HEK293T (cell line): ENCODE measurements at regions not wholly inside any gene's neighbourhood (a gene's known extent, or its start where the extent isn't known, plus 50 kb on each side); places are given as distances from the start of the nearest gene placed in this dataset.
"Not testable (repeated sequence)": the region's sequence is repeated elsewhere in the genome, so short reads cannot be mapped to it uniquely, and the experiment has no call there.

ENCODE experiments used
- CTCF ChIA-PET: fragments of 350-600 bp; formaldehyde crosslinking; extraction: SDS; loops from one replicate; lab custom pipeline; 2021; ENCODE audit warnings: antibody characterized with exemption, inconsistent platforms; lab: Yijun Ruan, JAX
- POLR2A ChIA-PET: fragments of 350-600 bp; formaldehyde crosslinking; extraction: SDS; loops from one replicate; lab custom pipeline; 2020; ENCODE audit warnings: antibody characterized with exemption, inconsistent platforms; lab: Yijun Ruan, JAX
- DNase-seq: peaks from one replicate; pipeline ENCODE4 v3.0.0; 2012; ENCODE audit warnings: mixed read lengths; ENCODE audit errors: extremely low spot score
- ARNT ChIP-seq: fragments of 450-650 bp; IDR thresholded peaks from 2 replicates; pipeline ENCODE4 v1.6.1; 2017; ENCODE audit warnings: mild to moderate bottlenecking
- BHLHE40 ChIP-seq: fragments of 450-650 bp; IDR thresholded peaks from 2 replicates; pipeline ENCODE4 v1.6.1; 2016; ENCODE audit warnings: mild to moderate bottlenecking, moderate library complexity, borderline replicate concordance
- CTBP1 ChIP-seq: fragments of 450-650 bp; IDR thresholded peaks from 2 replicates; pipeline ENCODE4 v1.6.1; 2016; ENCODE audit warnings: borderline replicate concordance
- ELF4 ChIP-seq: fragments of 450-650 bp; IDR thresholded peaks from 2 replicates; pipeline ENCODE4 v1.6.1; 2017; ENCODE audit warnings: antibody characterized with exemption
- FOXA1 ChIP-seq: fragments of 450-650 bp; IDR thresholded peaks from 2 replicates; pipeline ENCODE4 v1.6.1; 2016; ENCODE audit warnings: mild to moderate bottlenecking
- FOXK2 ChIP-seq: fragments of 450-650 bp; IDR thresholded peaks from 2 replicates; pipeline ENCODE4 v1.6.1; 2016; ENCODE audit warnings: mild to moderate bottlenecking
- FOXM1 ChIP-seq: fragments of 450-650 bp; IDR thresholded peaks from 2 replicates; pipeline ENCODE4 v1.6.1; 2017; ENCODE audit warnings: mild to moderate bottlenecking, borderline replicate concordance
- HDGF ChIP-seq: fragments of 450-650 bp; IDR thresholded peaks from 2 replicates; pipeline ENCODE4 v1.6.1; 2017; ENCODE audit warnings: antibody characterized with exemption, borderline replicate concordance
- L3MBTL2 ChIP-seq: fragments of 450-650 bp; conservative IDR thresholded peaks from 2 replicates; pipeline ENCODE4 v1.6.1; 2016; ENCODE audit warnings: mild to moderate bottlenecking
- LEF1 ChIP-seq: fragments of 450-650 bp; IDR thresholded peaks from 2 replicates; pipeline ENCODE4 v1.6.1; 2017; ENCODE audit warnings: mild to moderate bottlenecking, borderline replicate concordance
- NFRKB ChIP-seq: fragments of 450-650 bp; IDR thresholded peaks from 2 replicates; pipeline ENCODE4 v1.6.1; 2016; ENCODE audit warnings: mild to moderate bottlenecking, moderate library complexity
- SP1 ChIP-seq: fragments of 450-650 bp; IDR thresholded peaks from 2 replicates; pipeline ENCODE4 v1.6.1; 2017
- SUZ12 ChIP-seq: fragments of 450-650 bp; IDR thresholded peaks from 2 replicates; pipeline ENCODE4 v1.6.1; 2016; ENCODE audit warnings: mild to moderate bottlenecking
- TARDBP ChIP-seq: fragments of 450-650 bp; IDR thresholded peaks from 2 replicates; pipeline ENCODE4 v1.6.1; 2016
- ZNF384 ChIP-seq: fragments of 450-650 bp; IDR thresholded peaks from 2 replicates; pipeline ENCODE4 v1.6.1; 2016
- TF ChIP-seq, protein P1 (sequence below): fragments of 450-650 bp; IDR thresholded peaks from 2 replicates; pipeline ENCODE4 v1.6.1; 2016

DNA sequence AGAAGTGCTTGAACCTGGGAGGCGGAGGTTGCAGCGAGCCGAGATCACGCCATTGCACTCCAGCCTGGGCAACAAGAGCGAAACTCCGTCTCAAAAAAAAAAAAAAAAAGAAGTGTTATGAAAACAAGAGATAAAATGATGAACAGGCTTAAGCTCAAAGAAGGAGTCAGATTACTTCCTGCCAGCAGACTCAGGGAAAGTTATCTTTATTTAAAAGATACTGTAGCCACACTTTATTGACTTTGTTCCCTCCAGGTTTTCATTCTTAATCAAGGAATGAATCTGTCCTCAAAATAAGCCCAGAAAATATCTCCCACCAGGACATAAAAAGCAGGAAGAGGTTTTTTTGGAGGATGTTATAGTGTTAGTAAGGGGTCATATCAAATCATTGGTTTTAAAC is 176.5 kb upstream of the KCNMB2 start:
- TF ChIP-seq NFRKB = no peak
- no peak for TF ChIP-seq SP1
- no peak for TF ChIP-seq ARNT
- TF ChIP-seq SUZ12 = no peak
- no peak for TF ChIP-seq FOXA1
- TF ChIP-seq ZNF384 = no peak
- TF ChIP-seq ELF4 = no peak
- TF ChIP-seq CTBP1 = no peak
- no peak for TF ChIP-seq HDGF
- TF ChIP-seq TARDBP = no peak
- TF ChIP-seq BHLHE40 = no peak
- TF ChIP-seq, protein P1, sequence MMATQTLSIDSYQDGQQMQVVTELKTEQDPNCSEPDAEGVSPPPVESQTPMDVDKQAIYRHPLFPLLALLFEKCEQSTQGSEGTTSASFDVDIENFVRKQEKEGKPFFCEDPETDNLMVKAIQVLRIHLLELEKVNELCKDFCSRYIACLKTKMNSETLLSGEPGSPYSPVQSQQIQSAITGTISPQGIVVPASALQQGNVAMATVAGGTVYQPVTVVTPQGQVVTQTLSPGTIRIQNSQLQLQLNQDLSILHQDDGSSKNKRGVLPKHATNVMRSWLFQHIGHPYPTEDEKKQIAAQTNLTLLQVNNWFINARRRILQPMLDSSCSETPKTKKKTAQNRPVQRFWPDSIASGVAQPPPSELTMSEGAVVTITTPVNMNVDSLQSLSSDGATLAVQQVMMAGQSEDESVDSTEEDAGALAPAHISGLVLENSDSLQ = no peak
- TF ChIP-seq FOXM1 = no peak
- TF ChIP-seq FOXK2 = no peak
- no peak for TF ChIP-seq L3MBTL2
- TF ChIP-seq LEF1 = no peak
- ChIA-PET POLR2A (no interaction called here), CTCF (no interaction called here)
- no peak for DNase-seq

DNA sequence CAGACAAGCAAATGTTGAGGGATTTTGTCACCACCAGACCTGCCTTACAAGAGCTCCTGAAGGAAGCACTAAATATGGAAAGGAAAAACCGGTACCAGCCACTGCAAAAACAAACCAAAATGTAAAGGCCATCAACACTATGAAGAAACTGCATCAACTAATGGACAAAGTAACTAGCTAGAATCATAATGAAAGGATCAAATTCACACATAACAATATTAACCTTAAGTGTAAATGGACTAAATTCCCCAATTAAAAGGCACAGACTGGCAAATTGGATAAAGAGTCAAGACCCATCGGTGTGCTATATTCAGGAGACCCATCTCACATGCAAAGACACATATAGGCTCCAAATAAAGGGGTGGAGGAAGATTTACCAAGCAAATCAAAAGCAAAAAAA is 173.2 kb upstream of the KCNMB2 start:
- CTCF ChIA-PET, DNase-seq, POLR2A ChIA-PET: not testable (repeated sequence)

DNA sequence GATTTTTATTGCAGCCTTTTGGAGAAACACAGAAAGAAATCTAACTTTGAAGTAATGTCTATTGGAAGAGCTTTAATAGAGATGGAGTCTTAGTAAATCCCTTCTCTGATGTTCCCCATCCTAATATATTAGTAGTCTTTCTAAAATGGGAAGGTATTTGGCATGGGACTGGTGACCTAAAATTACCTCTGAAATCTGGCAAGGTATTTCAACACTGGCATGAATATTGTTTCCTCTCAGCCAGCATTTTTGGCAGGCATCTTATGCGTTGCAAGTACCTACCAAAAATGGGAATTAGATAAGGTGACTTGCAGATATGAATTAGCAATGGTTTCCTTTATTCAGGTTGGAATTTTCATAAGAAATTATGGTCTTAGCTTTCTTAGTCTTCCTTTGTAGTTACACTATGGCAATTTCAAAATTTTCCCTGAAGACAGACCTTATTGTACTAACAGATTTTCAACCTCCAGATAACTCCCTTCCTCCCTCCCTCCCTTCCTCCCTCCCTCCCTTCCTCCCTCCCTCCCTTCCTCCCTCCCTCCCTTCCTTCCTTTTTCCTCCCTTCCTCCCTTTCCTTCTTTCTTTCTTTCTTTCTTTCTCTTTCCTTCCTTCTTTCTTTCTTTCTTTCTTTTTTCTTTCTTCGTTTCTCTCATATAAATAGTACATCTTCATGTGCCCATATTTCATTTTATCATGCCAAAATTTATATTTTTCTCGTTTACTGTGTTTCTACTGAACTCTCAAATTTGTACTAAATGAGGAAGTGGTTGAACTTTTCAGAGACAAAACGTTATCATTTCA is 168.2 kb upstream of the KCNMB2 start:
- ChIA-PET POLR2A (no interaction called here), CTCF (no interaction called here)
- TF ChIP-seq TARDBP = no peak
- TF ChIP-seq SP1 = no peak
- no peak for TF ChIP-seq NFRKB
- no peak for TF ChIP-seq CTBP1
- no peak for TF ChIP-seq FOXM1
- DNase-seq = no peak

DNA sequence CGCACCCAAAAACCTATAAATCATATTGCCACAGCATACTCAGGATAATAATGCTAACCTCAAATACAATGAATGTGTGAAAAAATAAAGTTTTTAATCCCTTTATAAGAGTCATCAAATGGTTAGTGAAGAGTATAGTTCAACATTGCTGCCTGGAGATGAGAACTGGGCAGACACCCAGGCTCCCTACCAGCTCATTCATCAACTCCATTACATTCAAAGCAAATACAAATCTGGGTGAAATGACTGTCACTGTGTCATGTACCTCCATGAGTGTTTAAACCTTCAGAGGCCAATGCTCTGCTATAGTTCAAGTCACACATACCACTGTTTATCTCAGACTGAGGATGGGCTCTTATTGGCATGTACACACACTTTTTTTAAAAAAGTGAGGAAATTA is 167.2 kb upstream of the KCNMB2 start:
- ChIA-PET POLR2A (no interaction called here), CTCF (no interaction called here)
- TF ChIP-seq SP1 (no peak), FOXK2 (no peak), FOXA1 (no peak), SUZ12 (no peak), NFRKB (no peak), ARNT (no peak), TARDBP (no peak), ELF4 (no peak), LEF1 (no peak)
- TF ChIP-seq, protein P1 = no peak
- no peak for DNase-seq

DNA sequence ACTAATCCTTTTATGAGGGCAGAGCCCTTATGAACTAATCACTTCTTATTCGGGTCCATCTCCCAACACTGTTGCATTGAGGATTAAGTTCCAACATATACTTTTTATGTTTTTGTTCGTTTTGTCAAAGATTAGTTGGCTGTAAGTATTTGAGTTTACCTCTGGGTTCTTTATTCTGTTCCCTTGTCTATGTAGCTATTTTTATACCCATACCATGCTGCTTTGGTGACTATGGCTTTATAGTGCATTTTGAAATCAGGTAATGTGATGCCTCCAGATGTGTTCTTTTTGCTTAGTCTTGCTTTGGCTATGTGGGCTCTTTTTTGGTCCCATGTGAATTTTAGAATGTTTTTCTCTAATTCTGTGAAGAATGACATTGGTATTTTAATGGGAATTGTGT is 166.4 kb upstream of the KCNMB2 start:
- POLR2A ChIA-PET = no interaction called here
- CTCF ChIA-PET = no interaction called here
- TF ChIP-seq HDGF = no peak
- TF ChIP-seq TARDBP = no peak
- no peak for TF ChIP-seq SP1
- TF ChIP-seq ARNT = no peak
- no peak for TF ChIP-seq CTBP1
- TF ChIP-seq NFRKB = no peak
- no peak for TF ChIP-seq ELF4
- no peak for TF ChIP-seq SUZ12
- TF ChIP-seq L3MBTL2 = no peak
- TF ChIP-seq FOXK2 = no peak
- TF ChIP-seq, protein P1 = no peak
- DNase-seq = no peak

DNA sequence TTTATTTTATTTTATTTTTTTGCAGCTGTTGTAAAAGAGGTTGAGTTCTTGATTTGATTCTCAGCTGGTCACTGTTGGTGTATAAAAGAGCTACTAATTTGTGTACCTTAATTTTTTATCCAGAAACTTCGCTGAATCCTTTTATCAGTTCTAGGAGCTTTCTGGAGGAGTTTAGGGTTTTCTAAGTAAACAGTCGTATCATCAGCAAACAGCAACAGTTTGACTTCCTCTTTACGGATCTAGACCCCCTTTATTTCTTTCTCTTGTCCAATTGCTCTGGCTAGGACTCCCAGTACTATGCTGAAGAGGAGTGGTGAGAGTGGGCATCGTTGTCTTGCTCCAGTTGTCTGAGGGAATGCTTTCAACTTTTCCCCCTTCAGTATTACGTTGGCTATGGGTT is 165.8 kb upstream of the KCNMB2 start:
- DNase-seq = no peak
- ChIA-PET POLR2A (no interaction called here), CTCF (no interaction called here)
- TF ChIP-seq HDGF (no peak), BHLHE40 (no peak), TARDBP (no peak), FOXA1 (no peak), ELF4 (no peak), CTBP1 (no peak), SUZ12 (no peak), LEF1 (no peak), FOXK2 (no peak), ZNF384 (no peak), L3MBTL2 (no peak), FOXM1 (no peak), ARNT (no peak), SP1 (no peak), NFRKB (no peak)
- TF ChIP-seq, protein P1 = no peak
